ENCODE measurements at regions not wholly inside any gene's neighbourhood (a gene's known extent, or its start where the extent isn't known, plus 50 kb on each side); places are given as distances from the start of the nearest gene placed in this dataset.
"Not testable (repeated sequence)": the region's sequence is repeated elsewhere in the genome, so short reads cannot be mapped to it uniquely, and the experiment has no call there.

- TF ChIP-seq NR3C1 (IDR thresholded peaks at IDR 0.05); EHMT2 (IDR thresholded peaks at IDR 0.05; ENCODE audit: low read depth); CTCF (IDR thresholded peaks at IDR 0.05); BHLHE40 (IDR thresholded peaks at IDR 0.05; ENCODE audit: low read depth, low read length); RAD21 (conservative IDR thresholded peaks at IDR 0.05 in 1 of 2, IDR thresholded peaks at IDR 0.05 in 1 of 2); REST (IDR thresholded peaks at IDR 0.05); SMC3 (IDR thresholded peaks at IDR 0.05): not testable (repeated sequence)
These were observed 181.2 kb upstream of the GRIA3 start for GRCh38 chrX:123002844-123003243.
